NCI-H510A (cell line): ENCODE measurements at regions not wholly inside any gene's neighbourhood (a gene's known extent, or its start where the extent isn't known, plus 50 kb on each side); places are given as distances from the start of the nearest gene placed in this dataset.

Experiments
- DNase-seq: peaks from one replicate; lab custom pipeline; 2025; lab: John Stamatoyannopoulos, UW

DNA sequence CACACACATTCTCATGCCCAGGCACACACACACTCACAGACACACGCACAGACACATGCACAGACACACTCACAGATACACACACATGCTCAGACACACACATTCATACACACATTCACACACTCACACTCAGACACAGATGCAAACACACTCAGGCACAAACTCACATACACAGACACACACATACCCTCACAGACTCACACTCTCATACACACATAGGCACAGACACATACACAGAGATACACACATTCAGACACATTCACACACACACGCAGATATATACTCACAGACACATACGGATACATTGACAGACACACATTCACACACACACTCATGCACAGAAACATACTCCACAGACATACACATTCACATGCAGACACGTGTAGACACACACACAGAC lies 89.6 kb downstream of the RBFOX3 start:
- no peak for DNase-seq

DNA sequence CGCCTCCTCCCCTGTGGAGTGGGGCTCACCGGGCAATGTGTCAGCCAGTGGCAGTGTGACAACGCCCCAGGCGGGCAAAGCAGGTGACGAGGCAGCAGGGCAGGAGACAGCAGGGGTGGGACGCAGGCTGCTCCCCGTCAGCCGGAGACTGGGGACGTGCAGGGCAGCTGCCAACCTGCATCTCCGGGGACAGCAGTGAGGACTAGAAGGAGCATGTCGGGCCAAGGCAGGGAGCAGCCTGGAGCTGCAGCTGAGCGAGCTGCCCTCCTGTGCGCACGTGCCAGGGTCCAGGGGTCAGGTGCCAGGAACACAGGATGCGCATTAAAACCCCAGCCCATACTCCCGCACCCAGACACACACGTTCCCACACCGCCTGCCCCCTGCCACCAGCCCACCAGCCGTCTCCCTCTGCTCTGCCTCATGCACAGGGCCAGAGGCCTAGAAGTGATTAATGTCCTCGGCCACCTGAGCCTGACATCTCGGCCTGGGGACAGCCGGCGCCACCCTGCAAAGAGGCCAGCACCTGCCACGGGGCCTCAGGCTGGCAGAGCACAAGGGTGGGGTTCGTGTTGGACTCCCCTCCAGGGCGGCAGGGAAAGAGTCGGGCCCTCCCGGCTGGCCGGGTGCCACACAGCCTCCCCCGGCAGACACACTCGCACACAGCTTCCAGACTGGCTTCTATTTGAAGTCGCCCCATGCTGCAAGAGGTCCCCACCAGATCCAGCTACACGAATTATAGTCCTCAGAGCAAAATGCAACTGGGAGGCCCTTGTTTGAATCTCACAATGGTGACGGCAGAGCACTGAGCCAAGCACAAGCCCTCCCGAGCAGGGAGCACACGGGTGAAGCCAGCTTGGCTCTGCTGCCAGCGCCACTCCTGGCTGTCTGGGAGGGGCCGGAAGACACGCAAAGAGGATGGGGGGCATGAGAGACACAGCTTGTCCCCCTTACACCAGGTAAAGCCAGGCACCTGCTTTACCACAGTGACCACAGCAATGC lies 90.4 kb downstream of the RBFOX3 start:
- no peak for DNase-seq

DNA sequence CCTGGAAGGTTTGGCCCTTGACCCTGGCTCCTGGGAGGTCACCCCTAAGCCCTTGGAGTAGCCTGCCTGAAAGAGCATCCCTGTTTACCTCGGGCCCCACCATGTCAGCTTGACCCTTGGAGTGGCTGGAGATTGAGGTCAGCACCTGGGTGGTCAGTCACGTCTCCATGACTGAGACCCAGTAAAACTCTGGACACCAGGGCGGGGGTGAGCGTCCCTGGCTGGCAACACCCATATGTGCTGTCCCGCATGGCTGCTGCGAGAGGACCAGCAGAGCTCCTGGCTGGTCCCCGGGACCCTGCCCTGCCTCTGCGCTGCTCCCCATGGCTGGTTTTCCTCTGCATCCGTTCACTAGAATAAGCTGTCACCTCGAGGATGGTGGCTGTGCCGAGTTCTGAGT lies 91.2 kb downstream of the RBFOX3 start:
- no peak for DNase-seq

DNA sequence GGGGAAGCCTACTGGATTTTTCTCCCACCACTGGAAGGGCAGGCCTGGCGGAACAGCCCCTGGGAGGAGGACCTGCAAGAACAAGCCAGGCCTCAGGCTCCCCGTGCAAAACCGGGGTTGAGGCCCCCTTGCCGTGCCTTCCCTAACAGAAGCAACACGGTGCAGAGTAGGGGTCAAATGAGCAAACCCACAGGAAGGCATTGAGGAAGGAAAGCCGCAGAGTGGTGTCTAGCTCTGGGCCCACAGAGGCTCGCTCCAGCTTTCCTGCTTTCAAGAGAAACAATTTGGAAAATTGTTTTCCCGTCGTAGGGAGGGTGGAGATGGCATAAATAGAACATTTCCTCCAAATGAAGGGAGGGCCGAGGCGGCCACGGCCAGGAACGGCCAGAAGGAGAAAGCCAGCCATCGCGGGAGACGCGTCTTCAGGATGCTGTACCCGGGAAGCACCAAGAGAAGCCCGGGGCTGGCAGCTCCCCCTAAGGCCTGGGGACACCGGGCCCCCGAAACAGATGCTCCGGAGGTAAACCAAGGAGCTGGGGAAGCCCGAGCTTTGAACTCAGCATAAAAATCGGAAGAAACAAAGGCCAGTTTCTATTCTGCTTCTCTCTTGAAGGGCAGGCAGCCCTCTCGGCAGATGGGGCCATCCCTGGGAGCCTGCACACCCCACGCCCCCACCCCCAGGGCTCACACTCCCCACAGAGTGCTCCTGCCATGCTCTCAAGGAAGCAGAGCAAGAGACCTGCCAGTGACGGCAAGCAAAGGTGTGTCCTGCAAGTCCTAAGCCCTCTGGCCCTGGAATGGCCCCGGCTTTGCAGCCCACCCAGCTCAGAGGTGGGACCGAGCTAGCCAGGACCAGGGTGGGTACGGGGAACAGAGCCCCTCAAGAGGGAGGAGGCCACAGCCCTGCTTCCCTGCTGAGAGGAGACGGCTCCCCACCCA lies 92.0 kb downstream of the RBFOX3 start:
- no peak for DNase-seq

DNA sequence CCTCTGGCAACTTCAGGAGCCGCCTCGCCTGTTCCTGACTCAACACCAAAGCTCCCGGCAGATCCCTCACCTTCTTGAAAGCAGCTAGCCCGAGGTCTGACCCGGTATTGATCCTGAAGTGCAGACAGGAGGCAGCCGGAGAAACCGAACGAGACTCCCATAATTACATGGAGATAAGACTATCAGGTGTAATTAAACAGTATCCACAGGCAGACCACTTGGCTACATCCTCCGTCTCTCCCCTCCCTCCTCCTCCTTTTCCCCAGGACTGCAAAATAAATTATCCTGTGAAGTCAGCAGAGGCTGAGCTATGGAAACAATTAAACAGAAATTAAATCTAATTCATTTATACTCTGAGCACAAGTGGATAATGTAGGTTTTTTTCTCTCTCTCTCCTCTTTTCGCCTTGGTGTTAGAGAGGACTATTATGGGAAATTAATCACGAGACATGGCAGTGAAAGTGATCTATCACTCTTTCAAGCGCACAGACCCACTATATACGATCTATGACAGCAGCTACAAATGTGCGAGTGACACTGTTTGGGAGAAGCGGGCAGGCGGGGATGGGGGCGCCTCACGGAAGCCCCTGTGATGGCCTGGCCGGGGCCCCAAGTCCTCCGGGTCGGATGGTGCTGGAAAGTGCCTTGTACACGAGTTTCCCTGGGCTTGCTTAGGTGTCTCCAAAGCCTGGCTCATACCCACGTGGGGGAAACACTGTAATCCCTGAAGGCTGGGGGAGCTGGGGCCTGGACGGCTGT lies 92.8 kb downstream of the RBFOX3 start:
- no peak for DNase-seq

DNA sequence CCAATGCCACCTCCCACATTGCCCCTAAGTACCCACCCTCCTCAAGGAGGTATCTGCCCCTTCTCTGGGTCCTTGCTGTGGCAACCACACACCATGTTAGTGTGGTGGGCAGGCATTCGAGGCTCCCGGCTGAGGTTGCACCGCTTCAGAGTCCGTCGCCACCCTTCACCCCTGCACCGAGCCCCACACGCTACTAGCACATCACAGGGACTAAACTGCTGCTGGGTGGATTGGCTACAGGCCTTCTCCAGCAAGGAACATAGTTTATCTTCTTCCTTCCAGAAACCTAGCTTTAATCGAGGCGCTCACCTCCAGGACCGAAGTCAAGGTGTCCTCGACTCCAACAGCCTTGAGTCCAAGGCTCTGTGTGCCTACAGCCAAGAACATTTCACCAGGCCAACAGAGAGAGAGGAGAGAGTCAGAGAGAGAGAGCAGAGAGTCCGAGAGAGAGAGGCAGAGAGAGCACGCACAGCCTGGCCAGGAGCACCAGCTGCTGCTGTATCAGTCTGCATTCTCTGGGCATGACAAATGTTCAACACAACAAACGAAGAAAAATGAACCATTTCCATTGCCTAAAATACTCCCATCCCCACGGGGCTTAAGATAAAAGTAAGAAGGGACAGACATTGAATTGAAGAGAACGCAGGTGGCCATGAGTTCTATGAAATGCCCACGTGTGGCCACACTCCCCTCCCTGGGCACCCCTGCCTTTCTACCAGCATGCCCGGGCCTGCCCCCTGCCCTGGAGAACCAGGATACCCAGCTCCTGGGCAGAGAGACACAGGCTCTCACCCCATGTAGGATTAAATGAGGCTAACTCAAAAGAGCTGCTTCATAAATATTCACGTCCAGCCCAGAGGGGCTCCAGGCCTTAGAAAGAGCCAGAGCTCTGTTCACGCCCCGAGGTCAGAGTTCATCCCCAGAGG lies 94.9 kb downstream of the RBFOX3 start:
- no peak for DNase-seq

DNA sequence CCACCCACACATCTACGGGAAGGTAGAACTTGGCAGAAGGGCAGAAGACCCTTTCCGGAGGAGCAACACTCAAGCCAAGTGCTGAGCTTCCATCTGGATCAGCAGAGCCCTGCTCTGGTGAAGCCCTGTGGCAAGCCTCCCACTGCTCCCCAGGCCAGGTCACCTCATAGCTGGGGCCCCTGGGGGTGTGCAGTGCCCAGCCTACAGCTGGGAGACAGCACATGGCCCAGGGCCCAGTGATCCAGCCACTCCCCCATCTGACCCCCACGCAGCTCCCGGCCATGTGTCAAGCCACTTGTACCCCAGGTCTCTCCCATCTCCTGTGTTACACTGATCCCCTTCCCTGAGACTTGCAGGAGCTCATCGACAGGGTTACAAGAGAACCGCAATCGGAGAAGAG lies 95.7 kb downstream of the RBFOX3 start:
- no peak for DNase-seq

DNA sequence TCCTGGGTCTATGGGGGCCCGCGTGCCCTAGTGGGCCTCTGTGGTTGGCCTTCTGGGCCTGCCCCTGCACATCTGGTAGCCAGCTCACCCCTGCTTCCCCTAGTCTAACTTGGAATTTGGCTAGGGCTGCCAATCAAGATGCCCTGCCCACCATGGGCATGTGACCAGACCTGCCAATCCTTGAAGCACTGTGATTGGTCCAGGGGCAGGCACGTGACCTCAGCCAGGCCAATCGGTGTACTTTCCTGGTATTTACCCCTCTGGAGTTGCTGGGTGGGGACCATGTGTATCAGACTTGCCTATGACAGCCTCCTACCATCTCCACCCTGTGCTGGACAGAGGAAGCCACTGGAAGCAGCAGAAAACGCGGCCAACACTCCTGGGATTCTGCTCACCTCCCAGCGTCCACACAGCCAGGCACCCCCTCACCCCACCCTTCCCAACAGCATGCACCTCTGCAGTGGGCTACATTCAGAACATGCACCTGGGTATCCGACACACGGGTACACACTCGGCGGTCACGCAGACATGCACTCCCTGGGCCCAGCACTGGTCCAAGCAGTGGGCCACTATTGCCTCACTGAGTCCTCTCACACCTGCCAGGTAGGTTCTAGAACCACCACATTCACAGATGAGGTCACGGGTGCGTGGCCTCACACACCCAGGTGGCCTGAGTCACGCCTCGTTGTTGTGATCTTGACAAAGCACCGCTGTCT lies 96.9 kb downstream of the RBFOX3 start:
- DNase-seq, result no peak

DNA sequence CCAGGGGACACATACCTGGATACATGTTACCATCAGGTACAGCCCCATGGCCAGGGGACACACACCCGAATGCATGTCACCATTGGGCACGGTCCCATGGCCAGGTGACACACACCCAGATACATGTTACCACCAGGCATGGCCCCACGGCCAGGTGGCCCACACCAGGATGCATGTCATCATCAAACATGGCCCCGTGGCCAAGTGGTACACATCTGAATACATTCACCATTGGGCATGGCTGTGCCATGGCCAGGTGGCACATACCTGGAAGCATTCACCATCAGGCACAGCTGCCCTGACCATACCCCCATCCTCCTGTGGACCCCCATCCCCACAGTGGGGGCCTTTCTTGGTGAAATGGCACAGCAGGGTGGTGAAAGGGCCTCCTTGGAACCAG lies 97.6 kb downstream of the RBFOX3 start:
- DNase-seq, result no peak

DNA sequence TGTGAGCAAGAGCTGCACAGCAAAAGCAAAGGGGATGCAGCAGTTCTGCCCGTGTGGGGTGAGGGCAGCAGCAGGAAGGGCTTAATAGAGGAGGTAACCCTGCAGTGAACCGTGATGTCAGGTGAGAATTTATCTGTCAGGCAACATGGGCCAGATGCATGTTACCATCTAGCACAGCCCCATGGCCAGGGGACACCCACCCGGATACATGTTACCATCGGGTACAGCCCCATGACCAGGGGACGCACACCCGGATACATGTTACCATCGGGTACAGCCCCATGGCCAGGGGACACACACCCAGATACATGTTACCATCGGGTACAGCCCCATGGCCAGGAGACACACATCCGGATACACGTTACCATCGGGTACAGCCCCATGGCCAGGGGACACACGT lies 99.4 kb downstream of the RBFOX3 start:
- DNase-seq, result no peak

DNA sequence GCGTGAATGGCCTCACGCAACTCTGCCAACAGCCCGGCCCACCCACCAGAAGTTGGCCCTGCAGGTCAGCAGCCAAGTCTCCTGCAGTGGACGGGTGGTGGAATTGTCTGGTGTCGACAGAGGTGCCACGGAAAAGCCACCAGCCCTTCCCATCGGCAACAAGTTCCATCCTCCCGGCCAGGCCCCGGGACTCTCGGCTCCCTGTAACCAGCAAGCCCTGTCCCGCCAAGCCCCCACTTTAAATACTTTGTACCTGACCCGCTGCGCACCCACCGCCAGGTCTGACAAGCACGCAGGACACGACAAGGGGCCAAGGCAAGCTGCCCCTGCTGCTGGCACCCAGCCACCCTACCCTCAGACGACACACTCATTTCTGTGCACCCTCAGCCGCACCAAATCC lies 100.8 kb downstream of the RBFOX3 start:
- no peak for DNase-seq

DNA sequence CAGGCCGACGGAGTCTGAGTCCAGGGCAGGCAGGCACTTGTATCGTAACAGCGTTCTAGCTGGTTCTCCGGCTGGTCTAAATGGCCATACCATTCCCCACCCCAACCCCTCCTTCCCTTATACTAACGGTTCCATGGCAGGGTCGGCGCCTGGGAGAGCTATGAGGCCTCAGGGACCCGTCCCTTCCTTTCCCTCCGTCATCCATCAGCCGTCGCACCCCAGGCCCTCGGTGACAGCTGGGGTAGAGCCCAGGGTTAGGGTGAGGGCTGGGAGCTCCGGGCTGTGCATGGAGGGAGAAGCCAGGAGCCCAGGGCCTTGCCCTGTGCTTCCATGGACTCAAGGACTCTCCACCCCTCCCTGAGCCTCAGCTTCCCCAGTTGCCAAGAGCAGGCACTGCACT lies 101.4 kb downstream of the RBFOX3 start:
- DNase-seq, result no peak

DNA sequence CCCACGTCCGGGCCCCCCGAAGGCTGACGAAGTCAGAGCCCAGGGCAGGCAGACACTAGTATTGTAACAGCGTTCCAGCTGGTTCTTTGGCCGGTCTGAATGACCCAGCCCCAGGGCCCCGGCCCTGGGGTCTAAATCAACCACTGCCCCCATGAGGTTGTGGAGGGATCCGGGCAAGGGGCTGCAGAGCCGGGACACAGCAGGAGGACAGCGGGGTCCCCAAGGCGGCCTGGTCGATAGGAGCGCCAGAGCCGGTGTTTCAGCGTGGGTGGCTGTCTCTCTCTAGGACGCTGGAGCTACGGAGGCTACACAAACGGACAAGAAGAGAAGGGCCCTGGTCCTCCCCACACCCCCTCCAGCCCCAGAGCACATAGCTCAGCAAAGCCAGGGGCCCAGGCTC lies 101.8 kb downstream of the RBFOX3 start:
- DNase-seq, result no peak

DNA sequence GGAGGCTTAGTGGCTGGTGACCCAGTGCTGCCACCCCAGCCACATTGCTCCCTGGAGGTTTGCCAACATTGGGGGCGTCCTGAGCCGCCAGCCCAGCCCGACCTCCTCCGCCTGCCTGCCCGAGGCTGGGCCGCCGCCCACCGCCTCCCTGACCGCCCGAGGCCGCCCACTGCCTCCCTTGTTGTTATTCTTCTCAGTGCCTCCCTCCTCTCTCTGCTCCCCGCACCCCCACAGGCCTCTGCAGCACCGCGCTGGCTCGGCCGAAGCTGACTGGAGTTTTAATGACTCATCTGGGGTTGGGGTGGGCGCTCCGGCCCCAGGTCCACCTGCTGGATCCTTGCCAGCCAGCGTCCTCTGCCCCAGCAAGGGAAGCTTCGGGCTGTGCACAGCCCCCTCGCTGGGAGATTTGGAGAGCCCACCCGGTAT lies 102.5 kb downstream of the RBFOX3 start:
- DNase-seq, result no peak

DNA sequence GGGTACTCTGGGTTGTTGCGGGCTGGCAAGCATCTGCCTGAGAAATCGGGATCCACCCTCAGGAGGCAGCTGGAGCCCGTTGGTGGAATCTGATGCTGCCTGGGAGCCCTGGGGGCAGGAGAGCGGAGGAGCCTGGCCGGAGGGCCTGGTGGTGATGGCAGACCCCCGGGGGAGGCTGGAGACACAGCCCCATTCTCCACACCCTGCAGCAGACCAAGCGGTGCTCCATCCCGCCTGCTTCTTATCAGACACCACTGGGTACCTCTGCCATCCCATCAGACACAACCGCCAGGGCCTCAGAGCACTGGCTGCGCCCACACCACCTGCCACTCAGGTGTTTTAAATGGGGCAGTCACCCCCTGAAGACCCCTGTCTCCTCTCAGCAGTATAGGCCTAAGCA lies 103.9 kb downstream of the RBFOX3 start:
- DNase-seq, result no peak

DNA sequence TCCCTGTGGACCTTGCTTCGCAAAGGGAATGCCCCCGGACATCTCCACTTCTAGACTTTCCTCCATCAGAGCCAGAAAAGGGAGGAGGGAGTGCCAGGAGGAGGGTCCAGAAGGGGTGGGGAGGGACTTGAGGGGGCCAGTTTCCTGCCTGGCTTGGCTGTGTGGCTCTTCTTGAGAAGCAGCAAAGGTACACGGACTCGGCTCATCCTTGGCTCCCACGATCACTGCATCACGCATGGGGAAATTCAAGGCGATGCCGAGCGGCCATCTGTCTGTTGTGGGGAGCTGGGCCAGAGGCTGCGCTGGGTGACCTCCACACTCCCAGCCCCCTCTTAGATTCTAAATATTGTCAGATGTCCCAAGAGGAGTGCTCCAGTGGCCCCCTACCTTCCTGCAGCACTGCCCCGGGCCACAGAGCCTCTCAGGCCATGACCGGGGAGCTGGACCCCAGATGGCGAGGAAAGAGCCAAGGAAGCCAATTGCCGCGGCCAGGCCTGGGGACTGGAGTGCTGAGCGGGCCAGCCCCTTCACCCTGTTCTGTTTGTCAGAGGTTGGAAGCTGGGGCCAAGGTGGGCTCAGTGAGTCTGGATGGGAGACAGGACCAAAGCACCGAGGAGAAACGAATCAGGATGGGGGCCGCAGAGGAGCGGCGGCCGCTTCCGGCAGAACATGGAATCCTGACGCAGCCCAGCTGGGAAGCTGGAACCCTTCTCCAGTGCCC lies 104.5 kb downstream of the RBFOX3 start:
- DNase-seq, result no peak

DNA sequence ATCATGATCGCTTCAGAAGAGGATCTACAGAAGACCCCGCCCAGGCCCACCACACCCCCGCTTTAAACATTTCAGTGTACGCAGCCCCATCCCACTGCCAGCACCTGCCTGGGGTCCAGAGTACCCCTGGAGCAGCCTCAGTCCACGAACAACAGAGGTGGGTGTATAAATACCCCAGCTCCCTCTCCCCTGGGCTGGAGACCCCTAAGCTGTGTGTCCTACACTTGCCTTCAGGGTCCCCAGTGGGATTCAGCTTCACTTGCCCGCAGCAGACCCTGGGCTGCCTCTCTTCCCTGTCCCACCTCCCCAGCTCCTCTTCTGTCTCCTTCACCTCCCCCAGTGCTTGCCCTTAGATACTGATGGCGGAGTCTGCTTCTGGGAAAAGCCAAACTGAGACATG lies 105.7 kb downstream of the RBFOX3 start:
- no peak for DNase-seq

DNA sequence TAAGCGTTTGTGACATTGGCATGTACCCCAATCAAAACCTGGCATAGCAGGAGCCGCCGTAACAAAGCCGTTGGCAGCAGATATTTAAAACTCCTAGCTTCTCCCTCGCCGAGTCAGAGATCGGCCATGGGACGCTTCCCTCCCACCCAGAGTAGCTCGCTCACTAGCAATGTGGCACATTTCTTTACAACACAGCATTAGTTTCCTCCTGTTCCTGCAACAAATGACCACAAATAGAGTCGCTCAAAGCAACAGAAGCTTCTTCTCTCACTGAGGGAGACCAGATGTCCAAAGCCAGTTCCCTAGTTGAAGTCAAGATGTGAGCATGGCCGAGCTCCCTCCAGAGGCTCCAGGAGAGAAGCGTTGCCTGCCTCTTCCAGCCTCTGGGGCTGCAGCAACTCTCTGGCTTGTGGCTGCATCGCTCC lies 106.7 kb downstream of the RBFOX3 start:
- DNase-seq, result no peak

DNA sequence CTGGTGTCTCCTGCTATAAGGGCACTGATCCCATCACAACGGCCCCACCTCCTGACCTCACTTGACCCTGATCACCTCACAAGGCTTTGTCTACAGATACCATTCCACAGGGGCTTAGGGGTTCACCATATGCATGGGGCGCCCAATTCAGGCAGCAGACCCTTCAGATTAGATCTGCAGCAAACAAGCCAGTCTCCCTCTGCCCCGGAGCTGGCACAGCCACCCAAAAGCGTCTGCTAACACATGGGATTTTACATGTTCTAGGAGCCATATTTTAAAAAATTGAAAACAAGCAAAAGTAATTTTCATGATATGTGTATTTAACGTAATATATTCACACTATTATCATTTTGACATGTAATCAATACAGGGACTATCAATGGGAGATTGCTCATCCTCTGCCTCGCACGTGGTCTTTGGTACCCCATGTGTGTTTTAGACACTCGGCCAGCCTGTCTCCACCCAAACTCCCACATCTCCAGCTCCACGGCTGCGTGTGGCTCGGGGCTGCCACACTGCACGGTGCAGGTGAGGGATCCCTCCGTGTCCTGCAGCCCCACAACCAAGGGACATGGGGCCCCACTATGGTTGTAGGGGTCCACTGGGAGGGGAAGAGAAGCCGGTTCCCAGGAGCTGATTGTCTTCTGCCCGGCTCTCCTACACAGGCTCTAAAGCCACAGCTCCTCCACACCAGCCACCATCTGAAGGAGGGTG lies 107.6 kb downstream of the RBFOX3 start:
- DNase-seq, result no peak
